HG02571 (cell line): ENCODE measurements at regions not wholly inside any gene's neighbourhood (a gene's known extent, or its start where the extent isn't known, plus 50 kb on each side); places are given as distances from the start of the nearest gene placed in this dataset.

Source experiments
- ATAC-seq: cut with Tn5 transposase; IDR thresholded peaks from one replicate; pipeline ENCODE4 v1.9.1; 2021; ENCODE audit warnings: mild to moderate bottlenecking, moderate library complexity; ENCODE audit not compliant: unreplicated experiment

DNA sequence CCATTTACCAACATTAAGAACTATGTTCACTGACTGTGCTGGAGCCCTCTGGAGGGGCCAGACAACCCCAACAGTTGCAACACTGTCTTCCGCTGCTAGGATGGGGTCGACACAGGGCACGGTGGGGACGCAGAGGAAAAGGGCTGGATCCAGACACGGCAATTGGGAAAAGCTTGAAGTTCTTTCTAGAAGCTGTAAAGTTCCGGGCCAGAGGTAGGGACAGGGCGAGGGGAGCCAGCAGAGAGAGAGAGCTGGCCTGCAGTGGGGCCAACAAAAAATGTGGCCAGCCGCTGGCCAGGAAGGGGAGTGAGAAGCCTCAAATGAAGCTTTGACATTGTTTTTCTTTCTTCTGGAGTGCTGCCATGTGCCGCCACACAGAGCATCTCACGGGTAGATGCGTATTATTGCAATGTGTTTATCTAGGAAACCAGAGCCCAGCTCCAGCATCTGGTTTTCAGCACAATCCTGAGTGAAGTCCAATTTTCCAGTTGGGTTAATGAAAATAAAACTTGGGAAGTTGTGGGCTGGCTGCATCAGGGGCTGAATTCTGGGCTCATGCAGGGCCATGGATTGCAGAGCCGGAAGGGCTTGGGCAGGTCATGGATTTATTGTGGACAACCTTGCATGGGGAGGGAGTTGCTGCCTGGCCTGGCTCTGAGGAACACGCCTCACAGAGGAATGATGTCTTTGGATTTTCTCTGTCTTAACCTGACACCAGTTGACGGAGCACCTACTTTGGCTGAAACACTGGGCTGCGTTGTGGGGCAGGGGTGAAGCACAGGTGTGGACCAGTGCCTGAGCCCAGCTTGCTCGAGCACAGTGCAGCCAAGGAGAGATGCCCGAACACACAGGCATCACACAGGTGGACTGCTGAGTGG, 67.6 kb upstream of the AMPD3 start:
- no peak for ATAC-seq

DNA sequence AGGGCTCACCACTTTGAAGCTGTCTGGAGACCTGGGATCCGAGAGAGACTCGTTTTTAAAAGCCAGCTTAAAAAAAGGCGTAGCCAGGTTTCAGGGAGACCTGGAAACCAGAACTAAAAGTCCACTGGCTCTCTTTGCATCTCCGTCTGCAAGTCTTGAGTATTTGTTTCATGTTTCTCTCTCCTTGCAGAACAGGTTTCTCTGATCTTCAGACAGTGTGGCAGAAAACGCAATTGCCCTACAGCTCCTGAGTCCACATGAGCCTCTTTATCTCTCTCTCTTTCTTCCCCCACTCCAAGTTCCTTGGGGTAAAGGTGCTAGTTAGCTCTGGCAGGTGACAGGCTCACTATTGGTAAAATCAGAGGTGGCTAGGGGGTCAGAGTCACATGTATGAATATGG, 67.0 kb upstream of the AMPD3 start:
- ATAC-seq, result no peak

DNA sequence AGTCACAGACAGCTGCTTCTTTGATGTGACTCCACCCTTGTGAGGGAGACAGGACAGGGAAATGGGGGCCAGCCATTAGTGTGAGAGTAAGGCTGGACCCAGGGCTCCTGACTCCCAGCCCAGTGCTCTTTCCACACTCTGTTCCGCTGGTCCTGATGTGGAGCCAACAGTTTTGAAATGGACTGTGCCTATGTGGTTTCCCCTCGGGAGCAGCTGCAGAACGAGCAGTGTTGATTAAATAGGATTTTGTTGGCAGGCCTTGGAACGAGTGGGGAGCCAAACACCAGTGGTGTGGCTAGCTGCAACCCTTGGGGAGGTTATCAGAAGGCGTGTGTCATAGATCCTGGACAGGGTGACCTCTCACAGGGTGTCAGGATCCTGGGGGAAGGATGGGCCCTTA, 66.5 kb upstream of the AMPD3 start:
- no peak for ATAC-seq

DNA sequence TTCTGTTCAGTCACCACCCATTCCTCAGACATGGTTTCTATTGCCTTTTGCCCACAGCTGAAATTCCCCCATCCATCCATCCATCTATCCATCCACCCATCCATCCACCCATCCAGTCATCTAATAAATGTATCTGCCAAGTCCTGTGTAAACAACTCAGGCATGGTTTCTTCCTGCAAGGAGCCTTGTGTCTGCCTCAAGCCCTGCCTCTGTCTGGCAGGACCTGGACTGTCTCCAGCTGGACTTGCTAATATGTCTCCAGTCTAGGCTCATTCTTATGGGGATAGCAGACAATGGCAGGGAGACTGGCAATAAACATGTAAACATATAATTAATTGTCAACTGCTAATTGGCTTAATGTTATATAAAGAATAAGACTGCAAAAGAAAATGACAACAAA, 64.7 kb upstream of the AMPD3 start:
- no peak for ATAC-seq

DNA sequence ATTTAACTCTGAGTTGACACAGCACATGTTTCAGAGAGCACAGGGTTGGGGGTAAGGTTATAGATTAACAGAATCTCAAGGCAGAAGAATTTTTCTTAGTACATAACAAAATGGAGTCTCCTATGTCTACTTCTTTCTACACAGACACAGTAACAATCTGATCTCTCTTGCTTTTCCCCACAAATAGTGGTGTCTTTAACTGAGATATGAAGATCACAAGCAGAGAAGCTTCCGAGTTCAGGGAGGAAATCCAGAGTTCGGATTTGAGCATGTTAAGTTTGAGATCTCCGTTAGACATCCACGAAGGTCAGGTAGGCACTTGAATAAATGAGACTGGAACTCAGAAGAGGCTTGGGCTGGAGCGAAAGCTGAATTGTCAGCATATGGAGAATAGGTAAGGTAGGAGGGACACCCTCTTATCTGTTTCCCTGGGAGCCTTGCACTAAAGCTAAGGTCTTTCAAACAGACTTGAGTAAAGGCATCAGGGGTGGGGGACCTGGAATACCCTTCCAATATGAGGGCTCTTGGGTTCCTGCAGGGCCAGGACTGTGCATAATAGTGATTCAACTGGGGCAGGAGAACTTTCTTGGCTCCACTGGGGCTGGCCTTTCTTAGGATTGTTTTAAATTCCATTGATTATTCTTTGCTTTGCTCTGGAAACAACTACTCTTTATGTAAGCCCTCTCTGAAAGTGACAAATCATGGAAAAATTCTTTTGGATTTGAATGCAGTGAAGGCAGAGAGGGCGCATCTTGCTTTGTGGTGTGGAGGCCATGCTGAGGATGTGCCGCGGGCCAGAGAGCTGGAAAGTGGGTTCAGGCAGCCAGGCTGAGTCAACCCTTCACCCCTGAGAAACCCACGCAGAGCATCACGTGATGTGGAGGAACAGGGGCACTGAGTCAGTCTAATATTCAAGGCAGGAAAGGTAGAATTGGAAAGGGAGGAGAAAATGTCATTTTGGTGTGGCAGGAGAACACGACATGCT, 62.7 kb upstream of the AMPD3 start:
- no peak for ATAC-seq

DNA sequence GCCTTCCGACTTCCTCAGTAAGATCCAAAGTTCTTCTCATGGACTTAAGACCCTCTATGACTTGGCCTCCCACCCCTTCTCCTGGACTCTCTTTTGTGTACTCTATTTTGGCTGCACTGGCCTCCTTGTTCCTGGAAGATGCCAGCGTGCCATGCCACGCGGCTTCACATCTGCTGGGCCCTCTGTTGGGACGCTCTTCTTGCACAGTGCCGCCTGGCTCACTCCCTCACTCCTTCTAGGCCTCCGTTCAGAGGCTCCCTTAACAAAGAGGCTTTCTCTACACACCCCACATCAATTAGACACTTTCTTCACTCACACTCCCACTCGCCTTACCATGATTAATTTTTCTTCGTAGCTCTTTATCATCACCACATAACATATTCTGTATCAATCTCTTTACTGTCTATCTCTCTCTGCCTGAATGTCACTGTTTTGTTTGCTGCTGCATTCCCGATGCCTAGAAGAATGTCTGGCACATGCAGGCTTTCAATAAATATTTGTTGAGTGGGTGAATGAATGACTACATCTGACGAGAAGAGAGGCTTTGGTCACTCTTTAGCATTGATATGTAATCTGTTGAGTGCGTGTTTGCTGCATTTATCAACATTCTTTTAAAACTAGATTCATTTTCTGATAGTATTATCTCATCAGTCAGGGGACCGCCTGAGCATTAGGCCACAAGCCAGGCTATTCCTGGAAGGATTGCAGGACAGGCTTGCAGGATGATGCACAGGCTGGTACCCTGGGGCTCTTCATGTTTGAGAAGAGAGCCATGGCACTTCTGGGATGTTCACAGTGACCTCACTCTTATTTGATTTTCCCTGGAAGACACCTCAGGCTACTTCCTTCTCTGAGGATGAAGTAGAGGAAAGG, 60.6 kb upstream of the AMPD3 start:
- no peak for ATAC-seq

DNA sequence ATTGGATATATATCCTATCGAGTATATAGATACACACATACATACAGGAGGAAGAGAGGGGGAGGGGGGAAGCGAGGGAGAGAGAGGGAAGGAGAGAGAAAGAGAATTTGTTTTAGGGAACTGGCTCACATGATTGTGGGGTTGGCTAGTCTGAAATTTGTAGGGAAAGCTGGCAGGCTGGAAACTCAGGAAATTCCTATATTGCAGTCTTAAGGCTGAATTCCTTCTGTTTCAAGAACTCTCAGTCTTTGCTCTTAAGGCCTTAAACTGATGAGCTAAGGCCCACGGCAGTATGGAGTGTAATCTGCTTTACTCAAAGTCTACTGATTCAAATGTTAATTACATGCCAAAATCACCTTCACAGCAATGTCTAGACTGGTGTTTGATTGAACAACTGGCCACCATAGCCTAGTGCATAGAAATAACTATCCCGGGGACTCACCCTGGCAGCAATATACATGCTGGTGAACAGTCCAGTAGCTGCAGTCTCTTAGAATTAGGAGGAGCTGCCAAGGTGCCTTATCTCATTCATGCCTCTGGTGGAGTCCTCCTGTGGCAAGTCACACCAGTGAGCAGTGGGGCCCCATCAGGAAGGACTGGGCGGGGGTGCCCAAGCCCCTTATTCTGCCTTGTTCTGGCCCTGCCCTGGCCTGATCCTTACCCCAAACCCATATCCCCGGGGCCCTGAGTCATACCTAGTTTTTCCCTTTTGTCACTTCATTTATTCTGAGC, 59.7 kb upstream of the AMPD3 start:
- ATAC-seq, result no peak

DNA sequence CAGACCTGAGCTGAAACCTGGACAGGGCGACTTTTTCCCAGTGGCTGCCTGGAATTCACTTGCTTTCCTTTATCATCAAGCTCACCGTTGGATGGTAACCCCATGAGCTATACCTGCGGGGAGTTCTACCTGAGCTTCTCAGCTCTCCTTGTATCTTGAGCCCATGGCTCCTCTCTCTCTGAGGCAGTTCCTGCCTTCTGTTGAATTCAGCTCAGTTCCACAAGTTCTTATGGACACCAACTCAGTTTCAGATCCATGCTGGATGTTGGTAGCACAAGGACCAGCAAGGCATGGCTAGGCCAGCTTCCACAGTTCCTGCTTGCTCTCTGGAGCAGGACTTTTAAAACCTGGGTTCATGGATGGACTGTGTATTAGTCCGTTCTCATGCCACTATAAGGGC, 58.3 kb upstream of the AMPD3 start:
- no peak for ATAC-seq

DNA sequence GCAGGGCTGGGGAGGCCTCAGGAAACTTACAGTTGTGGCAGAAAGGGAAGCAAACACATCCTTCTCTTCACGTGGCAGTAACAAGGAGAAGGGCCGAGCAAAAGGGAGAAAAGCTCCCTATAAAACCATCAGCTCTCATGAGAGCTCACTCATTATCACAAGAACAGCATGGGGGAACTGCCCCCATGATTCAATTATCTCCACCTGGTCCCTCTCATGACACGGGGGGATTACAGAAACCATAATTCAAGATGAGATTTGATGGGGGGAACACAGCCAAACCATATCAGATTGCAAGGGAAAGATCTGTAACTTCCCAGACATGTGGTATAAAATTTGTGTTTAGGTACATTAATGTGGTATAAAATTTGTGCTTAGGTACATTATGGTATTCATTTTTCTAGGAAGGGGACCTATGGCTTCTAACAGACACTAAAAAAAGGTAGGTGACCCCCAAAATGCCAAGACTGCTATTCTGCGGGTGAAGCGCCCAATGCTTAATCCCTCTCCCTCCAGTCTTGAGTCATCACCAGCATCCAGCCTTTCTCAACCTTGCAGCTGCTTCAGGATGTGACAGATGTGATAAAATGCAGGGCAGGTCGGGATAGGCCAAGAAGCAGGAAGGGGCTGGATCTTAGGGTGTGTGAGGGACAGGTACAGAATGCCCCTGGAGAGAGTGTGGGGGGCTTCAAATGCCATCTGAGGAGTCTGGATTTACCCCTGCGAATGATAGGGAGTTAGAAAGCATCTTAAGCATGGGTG, 57.7 kb upstream of the AMPD3 start:
- ATAC-seq, result no peak

DNA sequence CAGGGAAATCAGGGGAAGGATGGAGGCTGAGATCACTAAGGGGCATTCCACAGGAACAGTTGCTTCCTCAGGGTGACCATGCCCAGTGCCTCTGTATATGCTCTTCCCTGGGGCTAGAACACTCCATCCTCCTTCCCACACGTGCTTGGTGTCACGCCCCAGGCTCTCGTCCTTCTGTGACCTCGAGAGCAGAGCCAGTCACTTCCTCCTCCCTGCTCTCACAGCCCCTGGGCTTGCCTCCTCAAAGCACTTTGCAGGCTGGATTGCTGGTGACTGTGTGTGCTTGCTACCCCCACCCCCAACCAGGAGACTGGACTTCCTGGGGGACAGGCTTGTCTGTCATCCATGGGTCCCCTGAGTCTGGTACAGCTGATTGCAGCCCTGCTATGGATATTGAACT, 56.5 kb upstream of the AMPD3 start:
- no peak for ATAC-seq

DNA sequence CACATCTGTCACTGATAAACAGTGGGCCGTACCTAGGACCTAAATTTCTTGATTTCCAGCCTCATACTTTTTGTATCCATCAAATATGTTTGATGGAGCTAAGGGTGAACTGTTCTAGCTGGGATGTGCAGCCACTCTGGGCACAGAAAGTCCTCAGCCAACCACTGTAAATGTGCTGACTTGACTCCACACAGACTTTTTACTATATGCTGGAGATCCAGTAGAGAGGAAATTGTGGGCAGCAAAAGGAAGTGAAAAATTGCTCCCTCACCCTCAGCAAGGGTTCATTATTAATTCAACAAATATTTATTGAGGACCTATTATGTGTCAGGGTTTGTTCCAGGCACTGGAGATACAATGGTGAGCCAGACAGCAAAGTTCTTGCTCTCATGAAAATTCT, 54.2 kb upstream of the AMPD3 start:
- no peak for ATAC-seq

DNA sequence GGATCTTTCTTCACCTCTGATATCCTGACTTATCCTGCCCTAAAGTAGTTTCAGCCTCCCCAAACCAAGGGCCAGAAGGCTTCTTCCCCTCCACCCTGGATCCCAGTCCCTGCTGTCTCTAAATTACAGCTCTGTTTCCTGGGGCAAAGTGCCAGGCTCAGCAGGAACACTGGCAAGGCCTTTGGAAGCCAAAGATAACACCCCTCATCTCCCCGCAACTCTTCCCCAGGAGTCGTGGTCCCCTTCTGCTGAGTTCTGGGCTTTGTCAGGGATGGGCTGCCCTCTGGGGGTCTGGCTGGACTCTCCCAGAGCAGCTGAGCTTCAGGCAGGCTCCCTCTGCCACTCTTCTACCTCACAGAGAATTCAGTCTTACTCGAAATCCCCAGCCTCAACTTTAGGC, 53.8 kb upstream of the AMPD3 start:
- no peak for ATAC-seq

DNA sequence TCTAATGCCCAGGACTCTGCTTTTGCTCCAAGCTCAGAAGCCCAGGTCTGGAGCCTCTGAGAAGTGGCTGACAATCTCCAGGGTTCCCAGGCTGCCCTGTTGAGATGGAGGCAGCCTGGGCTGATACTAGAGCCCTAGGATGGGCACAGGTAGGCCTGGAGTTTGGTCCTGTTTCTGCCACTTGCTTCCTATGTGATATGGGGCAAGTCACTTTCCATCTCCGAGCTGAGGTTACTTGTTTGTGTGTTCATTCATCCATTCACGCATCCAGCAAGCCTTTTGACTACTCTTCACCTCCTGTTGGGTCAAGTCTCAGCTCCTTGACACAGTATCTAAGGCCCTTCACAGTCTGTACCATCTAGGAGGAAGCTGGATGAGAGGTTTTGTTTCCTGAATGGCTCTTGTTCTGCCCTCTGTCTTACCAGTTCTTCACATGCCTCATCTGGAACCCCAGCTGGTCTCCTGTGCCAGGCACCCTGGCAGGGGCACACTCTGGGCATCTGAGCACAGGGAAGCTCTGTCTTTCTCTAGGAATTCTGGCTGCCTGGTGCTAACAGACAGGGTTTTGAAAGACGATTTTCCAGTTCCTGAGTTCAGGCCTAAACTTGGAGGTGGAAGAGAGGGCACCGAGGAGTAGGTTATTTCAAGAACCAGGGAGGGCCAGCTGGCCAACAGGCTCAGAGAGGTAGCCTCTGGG, 53.2 kb upstream of the AMPD3 start:
- ATAC-seq, result no peak
